Fibroblast of skin of left quadriceps (primary cell): ENCODE measurements at regions not wholly inside any gene's neighbourhood (a gene's known extent, or its start where the extent isn't known, plus 50 kb on each side); places are given as distances from the start of the nearest gene placed in this dataset.
A peak's percentile ranks its signal among the peaks of the same experiment; 100 is the strongest.

ENCODE experiments used
- DNase-seq, 2 experiments: peaks; one replicate each; pipeline ENCODE4 v3.0.0-alpha.2; 2013; ENCODE audit warnings: low read depth in 2 of 2

- DNase-seq: no peak
These were observed 178.1 kb upstream of the ZFHX3 start for GRCh38 chr16:73225983-73226382.

GRCh38 chr16:73220836-73221235 is 172.9 kb upstream of the ZFHX3 start:
- DNase-seq: no peak

- DNase-seq: no peak
These were observed 171.2 kb upstream of the ZFHX3 start for GRCh38 chr16:73219176-73219575.

GRCh38 chr16:73217654-73218053 is 169.7 kb upstream of the ZFHX3 start:
- DNase-seq: no peak

- DNase-seq: no peak
These were observed 169.0 kb upstream of the ZFHX3 start for GRCh38 chr16:73216932-73217331.

GRCh38 chr16:73215678-73216377 is 167.9 kb upstream of the ZFHX3 start:
- DNase-seq: no peak

GRCh38 chr16:73214825-73215677 is 167.1 kb upstream of the ZFHX3 start:
- peak; percentile 99 for DNase-seq

- peak in 1 of 2 experiments; percentile 50 for DNase-seq
These were observed 166.0 kb upstream of the ZFHX3 start for GRCh38 chr16:73213732-73214455.

- DNase-seq: no peak
These were observed 164.5 kb upstream of the ZFHX3 start for GRCh38 chr16:73212431-73212830.

GRCh38 chr16:73210686-73211085 is 162.8 kb upstream of the ZFHX3 start:
- no peak for DNase-seq

GRCh38 chr16:73210084-73210483 is 162.2 kb upstream of the ZFHX3 start:
- no peak for DNase-seq

GRCh38 chr16:73209190-73209589 is 161.3 kb upstream of the ZFHX3 start:
- no peak for DNase-seq

- DNase-seq: no peak
These were observed 158.3 kb upstream of the ZFHX3 start for GRCh38 chr16:73206151-73206707.

- DNase-seq: no peak
These were observed 157.4 kb upstream of the ZFHX3 start for GRCh38 chr16:73205153-73205886.

GRCh38 chr16:73204359-73205152 is 156.6 kb upstream of the ZFHX3 start:
- DNase-seq: no peak

GRCh38 chr16:73202161-73202729 is 154.3 kb upstream of the ZFHX3 start:
- peak; percentile 99 for DNase-seq

GRCh38 chr16:73199214-73199613 is 151.3 kb upstream of the ZFHX3 start:
- DNase-seq: no peak

GRCh38 chr16:73198481-73198880 is 150.6 kb upstream of the ZFHX3 start:
- no peak for DNase-seq

- no peak for DNase-seq
These were observed 149.7 kb upstream of the ZFHX3 start for GRCh38 chr16:73197598-73197997.

GRCh38 chr16:73196670-73197069 is 148.7 kb upstream of the ZFHX3 start:
- no peak for DNase-seq
